Fibroblast of pulmonary artery (primary cell): ENCODE measurements at regions not wholly inside any gene's neighbourhood (a gene's known extent, or its start where the extent isn't known, plus 50 kb on each side); places are given as distances from the start of the nearest gene placed in this dataset.
"Not testable (repeated sequence)": the region's sequence is repeated elsewhere in the genome, so short reads cannot be mapped to it uniquely, and the experiment has no call there.

ENCODE experiments used
- DNase-seq: peaks from one replicate; pipeline ENCODE4 v3.0.0-alpha.2; 2010; ENCODE audit warnings: low read depth
- H3K4me3 ChIP-seq: replicated peaks from 2 replicates; pipeline ENCODE4 v1.5.1; 2011; ENCODE audit warnings: low read depth, mild to moderate bottlenecking, control low read depth, low read length, moderate library complexity
- TF ChIP-seq, protein P1 (sequence below): IDR thresholded peaks from 2 replicates; pipeline ENCODE4 v1.5.1; 2011; ENCODE audit warnings: mild to moderate bottlenecking, control low read depth, low read length, inconsistent platforms; ENCODE audit errors: missing control alignments

DNA sequence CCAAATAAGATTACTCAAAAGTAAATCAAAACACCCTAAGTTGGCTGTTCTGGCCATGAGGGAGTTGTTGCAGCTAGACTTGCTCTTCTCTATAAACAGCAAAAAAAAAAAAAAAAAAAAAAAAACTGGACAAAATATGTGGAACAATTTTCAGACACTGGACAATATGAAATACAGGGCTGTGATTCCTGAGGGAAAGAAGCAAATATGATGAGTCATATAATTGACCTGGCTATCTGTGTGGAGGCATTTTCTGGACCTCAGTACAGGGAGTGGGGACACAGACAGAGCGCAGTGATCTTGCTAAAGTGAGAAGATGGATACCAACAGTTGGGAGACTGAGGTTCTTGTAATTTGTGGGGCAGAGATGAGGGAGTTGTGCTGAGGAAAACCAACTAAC, 192.0 kb upstream of the HAND2 start:
- TF ChIP-seq, protein P1, sequence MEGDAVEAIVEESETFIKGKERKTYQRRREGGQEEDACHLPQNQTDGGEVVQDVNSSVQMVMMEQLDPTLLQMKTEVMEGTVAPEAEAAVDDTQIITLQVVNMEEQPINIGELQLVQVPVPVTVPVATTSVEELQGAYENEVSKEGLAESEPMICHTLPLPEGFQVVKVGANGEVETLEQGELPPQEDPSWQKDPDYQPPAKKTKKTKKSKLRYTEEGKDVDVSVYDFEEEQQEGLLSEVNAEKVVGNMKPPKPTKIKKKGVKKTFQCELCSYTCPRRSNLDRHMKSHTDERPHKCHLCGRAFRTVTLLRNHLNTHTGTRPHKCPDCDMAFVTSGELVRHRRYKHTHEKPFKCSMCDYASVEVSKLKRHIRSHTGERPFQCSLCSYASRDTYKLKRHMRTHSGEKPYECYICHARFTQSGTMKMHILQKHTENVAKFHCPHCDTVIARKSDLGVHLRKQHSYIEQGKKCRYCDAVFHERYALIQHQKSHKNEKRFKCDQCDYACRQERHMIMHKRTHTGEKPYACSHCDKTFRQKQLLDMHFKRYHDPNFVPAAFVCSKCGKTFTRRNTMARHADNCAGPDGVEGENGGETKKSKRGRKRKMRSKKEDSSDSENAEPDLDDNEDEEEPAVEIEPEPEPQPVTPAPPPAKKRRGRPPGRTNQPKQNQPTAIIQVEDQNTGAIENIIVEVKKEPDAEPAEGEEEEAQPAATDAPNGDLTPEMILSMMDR = no peak
- H3K4me3 ChIP-seq = no peak overlapping the region

DNA sequence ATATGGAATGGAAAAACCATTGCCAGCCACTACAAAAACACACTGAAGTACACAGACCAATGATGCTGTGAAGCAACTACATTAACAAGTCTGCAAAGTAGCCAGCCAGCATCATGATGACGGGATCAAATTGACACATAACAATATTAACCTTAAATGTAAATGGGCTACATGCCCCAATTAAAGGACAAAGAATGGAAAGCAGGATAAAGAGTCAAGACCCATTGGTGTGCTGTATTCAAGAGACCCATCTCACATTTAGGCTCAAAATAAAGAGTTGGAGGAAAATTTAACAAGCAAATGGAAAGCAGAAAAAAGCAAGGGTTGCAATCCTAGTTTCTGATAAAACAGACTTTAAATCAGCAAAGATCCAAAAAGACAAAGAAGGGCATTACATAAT, 188.5 kb upstream of the HAND2 start:
- not testable (repeated sequence) for DNase-seq, H3K4me3 ChIP-seq

More for the DNA sequence above, 192.0 kb upstream of the HAND2 start:
- no peak for DNase-seq

GRCh38 chr4:173717581-173717980, 187.6 kb upstream of the HAND2 start:
- no peak overlapping the region for H3K4me3 ChIP-seq
- TF ChIP-seq, protein P1 = no peak
- DNase-seq = no peak

DNA sequence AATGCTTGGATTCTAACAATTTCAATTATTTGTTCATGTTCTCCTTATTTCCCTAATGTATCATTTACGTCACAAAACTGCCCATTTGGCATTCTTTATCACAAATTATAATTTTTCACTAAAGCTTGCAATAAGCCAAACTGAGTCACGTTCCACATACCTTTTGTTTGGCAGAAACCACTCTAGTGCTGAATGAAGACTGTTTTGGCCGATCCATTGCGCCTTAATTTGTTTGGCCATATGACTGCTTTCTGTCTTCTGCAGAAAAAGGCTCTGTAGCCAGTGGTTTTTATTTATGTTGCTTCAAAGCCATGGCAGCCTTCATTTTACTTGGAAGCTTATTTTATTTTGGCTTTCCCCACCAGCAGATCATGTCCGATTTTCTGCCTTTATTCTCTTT, 184.4 kb upstream of the HAND2 start:
- no peak for DNase-seq
- no peak overlapping the region for H3K4me3 ChIP-seq
- TF ChIP-seq, protein P1 = no peak

- TF ChIP-seq, protein P1 = no peak
- no peak overlapping the region for H3K4me3 ChIP-seq
- DNase-seq = no peak
These were observed 183.0 kb upstream of the HAND2 start for GRCh38 chr4:173713026-173713425.

DNA sequence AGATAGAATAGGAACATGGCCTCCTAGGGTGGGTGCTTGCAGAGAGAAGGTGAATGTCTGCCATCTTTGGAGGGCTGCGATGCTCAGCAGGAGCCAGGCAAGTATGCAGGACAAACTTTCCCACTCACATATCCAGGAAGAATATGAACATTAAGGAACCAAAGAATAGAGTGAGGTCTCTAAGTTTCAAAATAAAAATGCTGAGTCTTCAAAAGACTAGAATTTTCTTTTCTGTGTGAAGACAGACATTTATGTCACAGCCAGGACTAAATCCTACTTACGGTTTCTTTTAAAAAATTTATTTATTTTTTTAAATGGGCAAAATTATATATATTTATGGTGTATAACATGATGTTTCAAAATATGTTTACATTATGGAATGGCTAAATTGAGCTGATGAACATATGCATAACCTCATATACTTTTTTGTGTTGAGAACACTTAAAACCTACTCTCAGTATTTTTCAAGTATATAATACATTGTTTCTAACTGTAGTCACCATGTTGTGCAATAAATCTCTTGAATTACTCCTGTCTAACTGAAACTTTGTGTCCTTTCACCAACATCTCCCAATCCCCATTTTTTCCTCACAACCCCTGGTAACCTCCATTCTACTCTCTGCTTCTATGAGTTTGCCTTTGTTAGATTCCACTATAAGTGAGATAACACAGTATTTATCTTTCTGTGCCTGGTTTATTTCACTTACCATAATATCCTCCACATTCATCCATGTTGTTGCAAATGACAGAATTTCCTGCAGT, 177.8 kb upstream of the HAND2 start:
- no peak overlapping the region for H3K4me3 ChIP-seq
- TF ChIP-seq, protein P1 = no peak
- peak; percentile 40 for DNase-seq

- TF ChIP-seq, protein P1 = no peak
- H3K4me3 ChIP-seq = no peak overlapping the region
- DNase-seq = no peak
These were observed 174.2 kb upstream of the HAND2 start for GRCh38 chr4:173704201-173704600.
